Ishikawa (cell line): ENCODE measurements at regions not wholly inside any gene's neighbourhood (a gene's known extent, or its start where the extent isn't known, plus 50 kb on each side); places are given as distances from the start of the nearest gene placed in this dataset.

Source experiments
- CEBPB ChIP-seq: IDR thresholded peaks from 2 replicates; pipeline ENCODE4 v1.6.1; 2012
- CREB1 ChIP-seq: IDR thresholded peaks from 2 replicates; pipeline ENCODE4 v1.6.1; 2012; ENCODE audit warnings: low read depth
- EGR1 ChIP-seq: IDR thresholded peaks from 2 replicates; pipeline ENCODE4 v1.6.1; 2012
- EP300 ChIP-seq: IDR thresholded peaks from 2 replicates; pipeline ENCODE4 v1.6.1; 2012; ENCODE audit warnings: borderline replicate concordance
- FOXM1 ChIP-seq: IDR thresholded peaks from 2 replicates; pipeline ENCODE4 v1.6.1; 2012; ENCODE audit warnings: low read depth, borderline replicate concordance
- MAX ChIP-seq: IDR thresholded peaks from 2 replicates; pipeline ENCODE4 v1.6.1; 2012
- NFIC ChIP-seq: IDR thresholded peaks from 2 replicates; pipeline ENCODE4 v1.6.1; 2012
- RAD21 ChIP-seq: IDR thresholded peaks from 2 replicates; pipeline ENCODE4 v1.6.1; 2012; ENCODE audit warnings: low read depth
- REST ChIP-seq: IDR thresholded peaks from 2 replicates; pipeline ENCODE4 v1.6.1; 2012; ENCODE audit warnings: low read depth, mild to moderate bottlenecking
- TAF1 ChIP-seq: IDR thresholded peaks from 2 replicates; pipeline ENCODE4 v1.6.1; 2012; ENCODE audit warnings: low read depth, mild to moderate bottlenecking
- TCF12 ChIP-seq: IDR thresholded peaks from 2 replicates; pipeline ENCODE4 v1.6.1; 2012; ENCODE audit warnings: low read depth
- TEAD4 ChIP-seq: IDR thresholded peaks from 2 replicates; pipeline ENCODE4 v1.6.1; 2012
- USF1 ChIP-seq: IDR thresholded peaks from 2 replicates; pipeline ENCODE4 v1.6.1; 2012
- YY1 ChIP-seq: IDR thresholded peaks from 2 replicates; pipeline ENCODE4 v1.6.1; 2012; ENCODE audit warnings: low read depth
- ZBTB7A ChIP-seq: IDR thresholded peaks from 2 replicates; pipeline ENCODE4 v1.6.1; 2012; ENCODE audit warnings: low read depth

GRCh38 chr2:118554616-118555015, 292.8 kb downstream of the EN1 start:
- TF ChIP-seq CEBPB (no peak), EP300 (no peak), ZBTB7A (no peak), TCF12 (no peak), FOXM1 (no peak), YY1 (no peak), NFIC (no peak), TEAD4 (no peak), CREB1 (no peak), USF1 (no peak), TAF1 (no peak), MAX (no peak), RAD21 (no peak), REST (no peak)

GRCh38 chr2:118549503-118549902, 297.9 kb downstream of the EN1 start:
- TF ChIP-seq EP300 (no peak), USF1 (no peak), REST (no peak), TCF12 (no peak), CREB1 (no peak), NFIC (no peak), FOXM1 (no peak), YY1 (no peak), TAF1 (no peak)

- TF ChIP-seq FOXM1 (no peak), REST (no peak), TEAD4 (no peak), USF1 (no peak), EP300 (no peak), CEBPB (no peak), TCF12 (no peak), MAX (no peak), YY1 (no peak), EGR1 (no peak)
These were observed 298.5 kb downstream of the EN1 start for GRCh38 chr2:118548880-118549488.

- TF ChIP-seq TAF1 (no peak), RAD21 (0 out of 2 replicates have a peak, but pooled peaks have one; percentile 3), CREB1 (no peak)
These were observed 308.2 kb downstream of the EN1 start for GRCh38 chr2:118539290-118539689.

- TF ChIP-seq REST: no peak
These were observed 311.1 kb downstream of the EN1 start for GRCh38 chr2:118536306-118536705.
